SJCRH30 (cell line): ENCODE measurements at regions not wholly inside any gene's neighbourhood (a gene's known extent, or its start where the extent isn't known, plus 50 kb on each side); places are given as distances from the start of the nearest gene placed in this dataset.
A peak's percentile ranks its signal among the peaks of the same experiment; 100 is the strongest.
"Not testable (repeated sequence)": the region's sequence is repeated elsewhere in the genome, so short reads cannot be mapped to it uniquely, and the experiment has no call there.

Experiments used
- DNase-seq, 2 experiments: peaks; one replicate each; pipeline ENCODE4 v3.0.0-alpha.2; 2015 to 2020
- H3K27ac ChIP-seq: fragments of 250-450 bp; sonication (Bioruptor Pico); 2 replicates; pipeline ENCODE4 v1.5.1; 2020; ENCODE audit warnings: mild to moderate bottlenecking, moderate library complexity
- H3K27me3 ChIP-seq: fragments of 250-450 bp; sonication (Bioruptor Pico); 2 replicates; pipeline ENCODE4 v1.5.1; 2020; ENCODE audit warnings: mild to moderate bottlenecking, moderate library complexity
- H3K36me3 ChIP-seq: fragments of 250-450 bp; sonication (Bioruptor Pico); 2 replicates; pipeline ENCODE4 v1.5.1; 2020; ENCODE audit warnings: mild to moderate bottlenecking, moderate library complexity
- H3K4me1 ChIP-seq: fragments of 250-450 bp; sonication (Bioruptor Pico); 2 replicates; pipeline ENCODE4 v1.5.1; 2020; ENCODE audit warnings: mild to moderate bottlenecking, moderate library complexity
- H3K4me3 ChIP-seq: fragments of 250-450 bp; sonication (Bioruptor Pico); 2 replicates; pipeline ENCODE4 v1.5.1; 2020; ENCODE audit warnings: mild to moderate bottlenecking, moderate library complexity
- H3K9me3 ChIP-seq: fragments of 250-450 bp; sonication (Bioruptor Pico); replicated peaks from 2 replicates; pipeline ENCODE4 v1.5.1; 2020; ENCODE audit warnings: mild to moderate bottlenecking, moderate library complexity

DNA sequence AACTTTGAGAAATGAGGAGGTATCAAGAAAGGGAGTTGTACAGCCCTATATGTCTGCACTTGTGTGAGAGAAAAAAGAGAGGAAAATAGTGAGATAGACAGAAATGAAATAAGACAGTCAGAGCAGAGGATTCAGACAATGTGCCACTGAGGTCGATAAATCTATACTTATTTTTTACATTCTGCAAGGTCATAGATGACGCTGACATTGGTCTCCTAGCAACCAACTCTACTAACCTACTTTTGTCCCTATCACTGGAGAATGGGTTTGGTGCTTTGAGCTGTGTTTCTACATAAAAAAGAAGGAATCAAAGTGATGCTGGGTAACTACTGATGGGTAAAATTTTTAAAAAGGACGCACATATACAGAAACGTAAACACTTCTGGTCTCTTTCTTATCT, 573.3 kb upstream of the RORB start:
- DNase-seq, result no peak
- H3K9me3 ChIP-seq, result no peaks in the 10 kb centered on the region

GRCh38 chr9:73951147-73951546, 546.0 kb upstream of the RORB start:
- Histone ChIP-seq H3K9me3 (no peaks in the 10 kb centered on the region), H3K4me3 (no peak overlapping the region), H3K27ac (no peak overlapping the region), H3K27me3 (no peaks in the 10 kb centered on the region), H3K36me3 (no peaks in the 10 kb centered on the region), H3K4me1 (peaks cover 2% of the 10 kb centered on the region; the same call in 1 of the 2 replicates)
- peak in 1 of 2 experiments; percentile 31 for DNase-seq

More for the DNA sequence above, 573.3 kb upstream of the RORB start:
- Histone ChIP-seq H3K4me3 (no peak overlapping the region), H3K4me1 (no peaks in the 10 kb centered on the region), H3K36me3 (no peaks in the 10 kb centered on the region), H3K27me3 (no peaks in the 10 kb centered on the region), H3K27ac (no peak overlapping the region)

DNA sequence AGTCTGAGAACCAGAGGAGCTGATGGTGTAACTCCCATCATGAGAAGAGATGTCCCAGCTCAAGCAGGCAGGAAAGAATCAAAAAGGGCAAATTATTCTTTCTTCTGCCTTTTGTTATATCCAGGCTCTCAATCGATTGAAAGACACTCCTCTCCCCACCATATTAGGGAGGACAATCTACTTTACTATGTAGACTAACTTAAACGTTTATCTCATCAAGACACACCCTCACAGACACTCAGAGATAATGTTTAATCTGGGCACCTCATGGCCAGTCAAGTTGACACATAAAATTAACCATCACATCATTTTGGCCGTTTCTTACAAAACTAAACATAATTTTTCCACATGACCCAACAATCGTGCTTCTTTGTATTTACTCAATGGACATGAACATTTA, 534.3 kb upstream of the RORB start:
- Histone ChIP-seq H3K36me3 (no peaks in the 10 kb centered on the region), H3K4me1 (no peaks in the 10 kb centered on the region), H3K9me3 (no peaks in the 10 kb centered on the region), H3K27me3 (no peaks in the 10 kb centered on the region), H3K4me3 (no peak overlapping the region), H3K27ac (no peak overlapping the region)
- DNase-seq, result no peak

DNA sequence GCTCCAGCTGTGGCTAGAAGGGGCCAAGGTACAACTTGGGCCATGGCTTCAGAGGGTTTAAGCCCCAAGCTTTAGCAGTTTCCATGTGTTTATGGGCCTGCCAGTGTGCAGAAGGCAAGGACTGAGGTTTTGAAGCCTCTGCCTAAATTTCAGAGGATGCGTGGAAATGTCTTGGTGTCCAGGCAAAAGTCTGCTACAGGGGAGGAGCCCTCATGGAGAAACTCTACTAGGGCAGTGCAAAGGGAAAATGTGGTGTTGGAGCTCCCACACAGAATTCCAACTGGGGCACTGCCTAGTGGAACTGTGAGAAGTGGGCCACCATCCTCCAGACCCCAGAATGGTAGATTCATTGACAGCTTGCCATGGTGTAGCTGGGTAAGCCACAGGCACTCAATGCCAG, 527.2 kb upstream of the RORB start:
- Histone ChIP-seq H3K27me3 (no peaks in the 10 kb centered on the region), H3K4me3 (no peak overlapping the region), H3K4me1 (no peaks in the 10 kb centered on the region), H3K27ac (no peak overlapping the region), H3K9me3 (no peaks in the 10 kb centered on the region), H3K36me3 (no peaks in the 10 kb centered on the region)
- no peak for DNase-seq

- not testable (repeated sequence) for DNase-seq, H3K4me1 ChIP-seq, H3K27ac ChIP-seq, H3K36me3 ChIP-seq, H3K27me3 ChIP-seq, H3K9me3 ChIP-seq, H3K4me3 ChIP-seq
Measured at GRCh38 chr9:73976424-73976823, 520.7 kb upstream of the RORB start.

- Histone ChIP-seq H3K36me3 (peaks cover 3% of the 10 kb centered on the region; the same call in 1 of the 2 replicates), H3K4me1 (no peaks in the 10 kb centered on the region), H3K9me3 (no peaks in the 10 kb centered on the region), H3K4me3 (no peak overlapping the region), H3K27me3 (peaks cover 4% of the 10 kb centered on the region; the same call in 1 of the 2 replicates), H3K27ac (no peak overlapping the region)
- DNase-seq, result peak in 1 of 2 experiments; percentile 11
Measured at GRCh38 chr9:73979894-73980264, 517.3 kb upstream of the RORB start.

DNA sequence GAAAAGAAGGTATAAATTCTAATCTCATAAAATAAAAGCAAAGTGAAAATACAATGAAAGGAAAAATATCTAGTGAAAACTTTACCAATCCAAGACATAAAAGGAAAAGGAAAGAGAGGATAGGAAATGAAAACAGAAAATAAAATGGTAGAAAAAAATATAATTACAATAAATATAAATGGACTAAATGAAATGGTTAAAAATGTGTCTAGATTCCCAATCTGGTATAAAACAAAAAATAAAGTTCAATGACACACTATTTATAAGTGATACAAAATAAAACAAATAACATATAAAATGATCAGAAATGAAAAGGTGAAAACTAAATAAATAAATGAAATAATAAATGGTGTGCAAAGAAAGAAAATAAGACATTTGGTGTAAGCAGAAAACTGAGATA, 516.4 kb upstream of the RORB start:
- peaks cover 3% of the 10 kb centered on the region; the same call in 1 of the 2 replicates for H3K36me3 ChIP-seq
- H3K4me1 ChIP-seq, result no peaks in the 10 kb centered on the region
- no peak overlapping the region for H3K4me3 ChIP-seq
- no peak overlapping the region for H3K27ac ChIP-seq
- H3K9me3 ChIP-seq, result no peaks in the 10 kb centered on the region
- DNase-seq, result no peak
- peaks cover 4% of the 10 kb centered on the region; the same call in 1 of the 2 replicates for H3K27me3 ChIP-seq

DNA sequence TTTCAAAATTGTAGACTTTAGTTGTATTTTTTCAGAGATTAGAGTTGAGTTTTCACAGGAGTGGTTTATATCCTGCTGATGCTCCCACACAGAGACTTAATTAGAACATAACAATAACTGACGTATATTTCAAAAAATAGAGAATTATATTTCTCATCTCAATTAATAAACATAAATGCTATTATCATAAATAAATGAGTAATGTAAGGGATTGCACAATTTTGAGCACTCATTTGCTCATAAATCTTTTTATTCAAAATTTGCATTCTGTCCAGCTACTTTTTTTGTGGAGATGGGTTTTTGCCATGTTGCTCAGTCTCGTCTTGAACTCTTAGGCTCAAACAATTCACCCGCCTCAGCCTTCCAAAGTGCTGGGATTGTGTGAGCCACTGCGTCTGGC, 515.7 kb upstream of the RORB start:
- no peak overlapping the region for H3K27ac ChIP-seq

GRCh38 chr9:73995836-73996235, 501.3 kb upstream of the RORB start:
- Histone ChIP-seq H3K27ac (no peak overlapping the region), H3K9me3 (no peaks in the 10 kb centered on the region), H3K36me3 (no peaks in the 10 kb centered on the region), H3K4me1 (no peaks in the 10 kb centered on the region), H3K4me3 (no peak overlapping the region), H3K27me3 (no peaks in the 10 kb centered on the region)
- DNase-seq, result no peak

More for the DNA sequence above, 515.7 kb upstream of the RORB start:
- Histone ChIP-seq H3K4me1 (no peaks in the 10 kb centered on the region), H3K4me3 (no peak overlapping the region), H3K27me3 (peaks cover 4% of the 10 kb centered on the region; the same call in 1 of the 2 replicates), H3K36me3 (peaks cover 3% of the 10 kb centered on the region; the same call in 1 of the 2 replicates), H3K9me3 (no peaks in the 10 kb centered on the region)
- no peak for DNase-seq

- Histone ChIP-seq H3K27ac (no peak overlapping the region), H3K36me3 (no peaks in the 10 kb centered on the region), H3K4me3 (no peak overlapping the region), H3K4me1 (no peaks in the 10 kb centered on the region), H3K9me3 (no peaks in the 10 kb centered on the region), H3K27me3 (no peaks in the 10 kb centered on the region)
- DNase-seq, result no peak
Measured at GRCh38 chr9:73996844-73997243, 500.3 kb upstream of the RORB start.

GRCh38 chr9:74001382-74001781, 495.8 kb upstream of the RORB start:
- no peaks in the 10 kb centered on the region for H3K27me3 ChIP-seq
- no peak overlapping the region for H3K4me3 ChIP-seq
- DNase-seq, result no peak
- H3K27ac ChIP-seq, result no peak overlapping the region
- H3K36me3 ChIP-seq, result no peaks in the 10 kb centered on the region
- H3K4me1 ChIP-seq, result no peaks in the 10 kb centered on the region
- H3K9me3 ChIP-seq, result no peaks in the 10 kb centered on the region

DNA sequence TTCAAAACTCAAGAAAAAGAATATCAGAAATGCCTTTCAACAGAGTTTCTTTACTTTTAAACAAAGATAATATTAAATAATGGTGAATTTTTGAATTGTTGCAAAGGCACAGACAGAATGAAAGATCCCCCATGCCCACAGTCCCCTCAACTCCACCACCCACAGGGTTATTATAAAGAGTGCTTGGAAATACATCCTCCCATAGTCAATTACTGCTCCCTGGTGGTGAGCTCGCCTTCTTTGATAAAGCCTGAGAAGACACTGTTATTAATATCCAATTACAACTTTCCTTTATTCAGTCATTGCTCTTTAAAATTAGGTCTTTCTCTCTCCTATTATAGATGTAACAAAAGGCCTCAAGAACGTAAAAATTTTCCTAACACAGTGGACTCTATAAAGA, 490.2 kb upstream of the RORB start:
- peaks cover 3% of the 10 kb centered on the region; the same call in 1 of the 2 replicates for H3K27me3 ChIP-seq
- H3K27ac ChIP-seq, result no peak overlapping the region
- no peaks in the 10 kb centered on the region for H3K4me1 ChIP-seq
- H3K9me3 ChIP-seq, result no peaks in the 10 kb centered on the region
- H3K4me3 ChIP-seq, result no peak overlapping the region
- DNase-seq, result peak; percentile 21 to 49
- H3K36me3 ChIP-seq, result no peaks in the 10 kb centered on the region

- DNase-seq, result no peak
- Histone ChIP-seq H3K36me3 (no peaks in the 10 kb centered on the region), H3K27me3 (peaks cover 3% of the 10 kb centered on the region; the same call in 1 of the 2 replicates), H3K4me1 (no peaks in the 10 kb centered on the region), H3K4me3 (no peak overlapping the region), H3K27ac (no peak overlapping the region), H3K9me3 (no peaks in the 10 kb centered on the region)
Measured at GRCh38 chr9:74007833-74008232, 489.3 kb upstream of the RORB start.

DNA sequence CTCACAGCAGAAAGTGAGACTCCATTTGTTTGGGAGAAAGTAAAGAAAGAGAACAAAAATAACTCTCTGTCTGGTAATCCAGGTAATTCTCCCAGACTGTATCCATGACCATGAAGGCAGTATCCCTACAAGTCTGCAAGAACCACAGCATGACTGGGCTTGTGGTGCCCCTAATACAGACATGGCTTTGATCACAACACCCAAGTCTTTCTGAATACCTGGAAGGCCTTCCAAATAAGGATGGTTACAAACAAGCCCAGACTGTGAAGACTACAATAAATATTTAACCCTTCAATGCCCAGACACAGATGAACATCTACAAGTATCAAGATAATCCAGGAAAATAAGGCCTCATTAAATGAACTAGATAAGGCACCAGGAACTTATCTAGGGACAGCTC, 481.1 kb upstream of the RORB start:
- no peak for DNase-seq
- H3K36me3 ChIP-seq, result no peaks in the 10 kb centered on the region
- H3K4me1 ChIP-seq, result no peaks in the 10 kb centered on the region
- no peaks in the 10 kb centered on the region; the same call in 1 of the 2 replicates for H3K27me3 ChIP-seq
- no peak overlapping the region for H3K27ac ChIP-seq
- H3K9me3 ChIP-seq, result no peaks in the 10 kb centered on the region
- no peak overlapping the region for H3K4me3 ChIP-seq

- H3K4me3 ChIP-seq, result no peak overlapping the region
- no peaks in the 10 kb centered on the region for H3K9me3 ChIP-seq
- H3K27me3 ChIP-seq, result no peaks in the 10 kb centered on the region
- H3K4me1 ChIP-seq, result no peaks in the 10 kb centered on the region
- no peaks in the 10 kb centered on the region for H3K36me3 ChIP-seq
- H3K27ac ChIP-seq, result no peak overlapping the region
- DNase-seq, result peak in 1 of 2 experiments; percentile 13
Measured at GRCh38 chr9:74025402-74025925, 471.7 kb upstream of the RORB start.

DNA sequence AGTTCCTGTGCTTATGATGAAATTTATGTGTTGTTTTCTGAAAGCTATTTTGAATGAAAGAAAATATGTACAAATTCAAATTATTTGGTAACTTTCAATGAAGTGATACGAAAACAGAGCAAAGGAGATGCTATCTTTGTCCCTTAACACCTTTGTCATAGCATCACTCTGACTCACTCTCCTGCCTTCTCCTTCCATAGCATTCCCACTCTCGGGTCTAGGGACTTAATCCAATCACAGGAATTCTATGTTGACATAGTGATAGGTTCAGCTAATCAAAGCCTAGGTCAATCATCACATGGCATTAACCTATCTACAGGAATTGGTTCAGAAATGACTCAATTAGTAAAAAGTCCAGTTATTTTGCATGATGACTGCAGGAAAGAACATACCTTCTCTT, 464.7 kb upstream of the RORB start:
- no peak overlapping the region for H3K27ac ChIP-seq
- H3K4me1 ChIP-seq, result no peaks in the 10 kb centered on the region
- H3K36me3 ChIP-seq, result no peaks in the 10 kb centered on the region
- DNase-seq, result no peak
- no peaks in the 10 kb centered on the region for H3K9me3 ChIP-seq
- no peaks in the 10 kb centered on the region for H3K27me3 ChIP-seq
- H3K4me3 ChIP-seq, result no peak overlapping the region
